ENCODE measurements at regions not wholly inside any gene's neighbourhood (a gene's known extent, or its start where the extent isn't known, plus 50 kb on each side); places are given as distances from the start of the nearest gene placed in this dataset.

DNA sequence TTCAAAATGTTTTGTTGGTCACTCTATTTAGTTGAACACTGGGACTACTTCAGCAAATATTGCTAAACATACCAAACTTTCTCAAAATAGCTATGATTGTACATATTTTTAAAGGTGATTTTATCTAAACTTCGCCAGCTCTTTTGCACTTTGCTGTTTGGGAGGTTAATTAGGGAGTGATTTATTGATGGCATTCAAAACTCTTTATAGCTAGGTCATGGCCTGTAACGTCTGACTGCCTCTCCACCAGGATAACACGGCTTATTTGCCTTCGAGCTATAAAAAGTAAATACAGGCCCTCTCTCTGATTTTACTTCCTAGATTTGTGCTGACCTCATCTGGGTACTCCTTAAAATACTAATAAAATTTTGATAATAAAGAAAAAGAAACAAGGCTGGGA lies 931.9 kb downstream of the DCDC2C start:
- Histone ChIP-seq H3K36me3 (ENCODE audit: control insufficient read depth, low read length) (no peaks in the 10 kb centered on the region), H3K9me2 (replicated peaks; ENCODE audit: control insufficient read depth, low read length) (no peaks in the 10 kb centered on the region), H3K27ac (ENCODE audit: low read depth, low read length) (no peak overlapping the region), H3K4me3 (ENCODE audit: low read length) (no peak overlapping the region), H3K9me3 (ENCODE audit: control insufficient read depth, insufficient read depth, low read length) (no peaks in the 10 kb centered on the region), H3F3A (ENCODE audit: control insufficient read depth, insufficient read depth) (no peaks in the 10 kb centered on the region), H3K4me1 (ENCODE audit: control insufficient read depth, low read length) (no peaks in the 10 kb centered on the region), H3K79me2 (ENCODE audit: control insufficient read depth, low read length) (no peaks in the 10 kb centered on the region), H4K20me1 (ENCODE audit: control insufficient read depth, insufficient read depth, low read depth, low read length) (no peaks in the 10 kb centered on the region), H3K4me2 (ENCODE audit: low read length) (no peak overlapping the region), H3K27me3 (ENCODE audit: control insufficient read depth, low read length) (no peaks in the 10 kb centered on the region)
- TF ChIP-seq EZH2phosphoT487 (IDR thresholded peaks at IDR 0.05; ENCODE audit: borderline replicate concordance, low read length) = no peak
- TF ChIP-seq, protein P1, sequence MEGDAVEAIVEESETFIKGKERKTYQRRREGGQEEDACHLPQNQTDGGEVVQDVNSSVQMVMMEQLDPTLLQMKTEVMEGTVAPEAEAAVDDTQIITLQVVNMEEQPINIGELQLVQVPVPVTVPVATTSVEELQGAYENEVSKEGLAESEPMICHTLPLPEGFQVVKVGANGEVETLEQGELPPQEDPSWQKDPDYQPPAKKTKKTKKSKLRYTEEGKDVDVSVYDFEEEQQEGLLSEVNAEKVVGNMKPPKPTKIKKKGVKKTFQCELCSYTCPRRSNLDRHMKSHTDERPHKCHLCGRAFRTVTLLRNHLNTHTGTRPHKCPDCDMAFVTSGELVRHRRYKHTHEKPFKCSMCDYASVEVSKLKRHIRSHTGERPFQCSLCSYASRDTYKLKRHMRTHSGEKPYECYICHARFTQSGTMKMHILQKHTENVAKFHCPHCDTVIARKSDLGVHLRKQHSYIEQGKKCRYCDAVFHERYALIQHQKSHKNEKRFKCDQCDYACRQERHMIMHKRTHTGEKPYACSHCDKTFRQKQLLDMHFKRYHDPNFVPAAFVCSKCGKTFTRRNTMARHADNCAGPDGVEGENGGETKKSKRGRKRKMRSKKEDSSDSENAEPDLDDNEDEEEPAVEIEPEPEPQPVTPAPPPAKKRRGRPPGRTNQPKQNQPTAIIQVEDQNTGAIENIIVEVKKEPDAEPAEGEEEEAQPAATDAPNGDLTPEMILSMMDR (IDR thresholded peaks at IDR 0.05; ENCODE audit: low read depth, low read length, poor library complexity, severe bottlenecking) = no peak

DNA sequence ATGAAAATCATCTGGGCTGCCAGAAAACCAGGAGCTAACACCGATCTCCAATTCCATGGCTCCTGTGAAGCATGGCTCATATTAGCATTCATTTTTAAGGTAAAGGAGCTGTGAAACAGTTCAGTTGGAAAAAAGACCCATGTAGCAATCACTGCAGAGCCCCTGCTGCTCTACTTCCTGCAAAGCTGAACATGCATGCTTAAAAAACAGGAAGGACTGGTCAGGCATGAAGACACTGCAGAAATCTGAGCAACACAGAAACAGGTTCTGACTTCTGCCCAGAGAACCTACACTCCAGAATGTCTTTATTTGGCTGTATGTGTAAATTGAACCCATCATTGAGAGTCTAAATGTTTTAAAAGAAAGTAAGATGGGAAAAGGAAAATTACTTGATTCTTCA lies 950.6 kb downstream of the DCDC2C start:
- Histone ChIP-seq H3K79me2 (ENCODE audit: control insufficient read depth, low read length) (no peaks in the 10 kb centered on the region), H3F3A (ENCODE audit: control insufficient read depth, insufficient read depth) (no peaks in the 10 kb centered on the region), H3K27me3 (ENCODE audit: control insufficient read depth, low read length) (no peaks in the 10 kb centered on the region), H3K36me3 (ENCODE audit: control insufficient read depth, low read length) (no peaks in the 10 kb centered on the region), H3K4me1 (ENCODE audit: control insufficient read depth, low read length) (peaks cover 21% of the 10 kb centered on the region), H3K9me2 (replicated peaks; ENCODE audit: control insufficient read depth, low read length) (no peaks in the 10 kb centered on the region), H3K4me3 (ENCODE audit: low read length) (peak overlapping the region; percentile 46), H3K27ac (ENCODE audit: low read depth, low read length) (peak overlapping the region; percentile 16; the same call in 1 of the 2 replicates), H3K9me3 (ENCODE audit: control insufficient read depth, insufficient read depth, low read length) (no peaks in the 10 kb centered on the region), H3K4me2 (ENCODE audit: low read length) (peak overlapping the region; percentile 48), H4K20me1 (ENCODE audit: control insufficient read depth, insufficient read depth, low read depth, low read length) (no peaks in the 10 kb centered on the region)
- TF ChIP-seq EZH2phosphoT487 (IDR thresholded peaks at IDR 0.05; ENCODE audit: borderline replicate concordance, low read length) = no peak
- TF ChIP-seq, protein P1 (IDR thresholded peaks at IDR 0.05; ENCODE audit: low read depth, low read length, poor library complexity, severe bottlenecking) = no peak

- TF ChIP-seq, protein P1 (IDR thresholded peaks at IDR 0.05; ENCODE audit: low read depth, low read length, poor library complexity, severe bottlenecking) = no peak
- no peak for TF ChIP-seq EZH2phosphoT487 (IDR thresholded peaks at IDR 0.05; ENCODE audit: borderline replicate concordance, low read length)
- no peaks in the 10 kb centered on the region for H3K9me3 ChIP-seq (ENCODE audit: control insufficient read depth, insufficient read depth, low read length)
- no peaks in the 10 kb centered on the region for H3K9me2 ChIP-seq (replicated peaks; ENCODE audit: control insufficient read depth, low read length)
- no peaks in the 10 kb centered on the region for H3F3A ChIP-seq (ENCODE audit: control insufficient read depth, insufficient read depth)
- H3K27me3 ChIP-seq (ENCODE audit: control insufficient read depth, low read length) = no peaks in the 10 kb centered on the region
- H3K4me1 ChIP-seq (ENCODE audit: control insufficient read depth, low read length) = peaks cover 21% of the 10 kb centered on the region
- H3K4me3 ChIP-seq (ENCODE audit: low read length) = no peak overlapping the region
- no peak overlapping the region for H3K4me2 ChIP-seq (ENCODE audit: low read length)
- H3K27ac ChIP-seq (ENCODE audit: low read depth, low read length) = no peak overlapping the region
- no peaks in the 10 kb centered on the region for H3K36me3 ChIP-seq (ENCODE audit: control insufficient read depth, low read length)
- H4K20me1 ChIP-seq (ENCODE audit: control insufficient read depth, insufficient read depth, low read depth, low read length) = no peaks in the 10 kb centered on the region
- no peaks in the 10 kb centered on the region for H3K79me2 ChIP-seq (ENCODE audit: control insufficient read depth, low read length)
These were observed 953.0 kb downstream of the DCDC2C start for GRCh38 chr2:4656326-4656725.
